ENCODE measurements at regions not wholly inside any gene's neighbourhood (a gene's known extent, or its start where the extent isn't known, plus 50 kb on each side); places are given as distances from the start of the nearest gene placed in this dataset.

- Histone ChIP-seq H3K4me1 (no peaks in the 10 kb centered on the region), H3K27ac (no peak overlapping the region), H3K4me3 (no peak overlapping the region), H3K27me3 (no peaks in the 10 kb centered on the region), H3K36me3 (no peaks in the 10 kb centered on the region), H3K9me3 (no peaks in the 10 kb centered on the region)
- WGBS, 4 donors: 75 to 81% (median 78%) methylated on average over 2 of the region's 2 CpGs
- DNase-seq (no peak), ATAC-seq (no peak)
- TF ChIP-seq POLR2A (IDR thresholded peaks at IDR 0.05) (no peak), CTCF (IDR thresholded peaks at IDR 0.05) (no peak)
- intact Hi-C loops (cut with DNase I): no loop called here
These were observed 129.4 kb upstream of the LSM8 start for GRCh38 chr7:118054529-118054928.

GRCh38 chr7:118055647-118056046 is 128.3 kb upstream of the LSM8 start:
- Histone ChIP-seq H3K27me3 (no peaks in the 10 kb centered on the region), H3K4me3 (no peak overlapping the region), H3K9me3 (no peaks in the 10 kb centered on the region), H3K27ac (no peak overlapping the region), H3K36me3 (no peaks in the 10 kb centered on the region), H3K4me1 (no peaks in the 10 kb centered on the region)
- 74 to 76% (median 76%) methylated on average over 3 of the region's 3 CpGs for WGBS, 4 donors
- intact Hi-C loops (cut with DNase I): no loop called here
- TF ChIP-seq CTCF (IDR thresholded peaks at IDR 0.05): no peak
- no peak for TF ChIP-seq POLR2A (IDR thresholded peaks at IDR 0.05)
- ATAC-seq (no peak), DNase-seq (no peak)

- no peak overlapping the region for H3K4me3 ChIP-seq
- intact Hi-C loops (cut with DNase I): no loop called here
- 87 to 94% (median 90%) methylated on average over 5 of the region's 5 CpGs for WGBS, 4 donors
- no peaks in the 10 kb centered on the region for H3K9me3 ChIP-seq
- no peaks in the 10 kb centered on the region for H3K4me1 ChIP-seq
- H3K27ac ChIP-seq: no peak overlapping the region
- TF ChIP-seq POLR2A (IDR thresholded peaks at IDR 0.05): no peak
- no peak for TF ChIP-seq CTCF (IDR thresholded peaks at IDR 0.05)
- H3K27me3 ChIP-seq: no peaks in the 10 kb centered on the region
- H3K36me3 ChIP-seq: no peaks in the 10 kb centered on the region
- DNase-seq: no peak
- ATAC-seq: no peak
These were observed 126.6 kb upstream of the LSM8 start for GRCh38 chr7:118057404-118057803.

- H3K4me1 ChIP-seq: no peaks in the 10 kb centered on the region
- 59 to 77% (median 69%) methylated on average over 2 of the region's 2 CpGs for WGBS, 4 donors
- no peak for TF ChIP-seq CTCF (IDR thresholded peaks at IDR 0.05)
- no peak for TF ChIP-seq POLR2A (IDR thresholded peaks at IDR 0.05)
- H3K27me3 ChIP-seq: no peaks in the 10 kb centered on the region
- H3K36me3 ChIP-seq: no peaks in the 10 kb centered on the region
- no peak for DNase-seq
- H3K9me3 ChIP-seq: no peaks in the 10 kb centered on the region
- no peak overlapping the region for H3K27ac ChIP-seq
- H3K4me3 ChIP-seq: no peak overlapping the region
- ATAC-seq: no peak
- intact Hi-C loops (cut with DNase I): no loop called here
These were observed 124.8 kb upstream of the LSM8 start for GRCh38 chr7:118059209-118059608.
